ENCODE measurements at regions not wholly inside any gene's neighbourhood (a gene's known extent, or its start where the extent isn't known, plus 50 kb on each side); places are given as distances from the start of the nearest gene placed in this dataset.

- Histone ChIP-seq H3K36me3 (no peaks in the 10 kb centered on the region), H3K9me3 (no peaks in the 10 kb centered on the region), H3K27me3 (no peaks in the 10 kb centered on the region), H3K27ac (no peak overlapping the region), H3K4me1 (no peaks in the 10 kb centered on the region), H3K4me3 (no peak overlapping the region)
- in situ Hi-C loops (cut with MboI; ENCODE audit: low sequenced_read_pairs in 4 of 4): no loop called here
- TF ChIP-seq CTCF (IDR thresholded peaks at IDR 0.05 in 4 of 5, conservative IDR thresholded peaks at IDR 0.05 in 1 of 5) (no peak), POLR2A (IDR thresholded peaks at IDR 0.05) (no peak)
- intact Hi-C loops (cut with DNase I; ENCODE audit: low total_unique reads): no loop called here
- DNase-seq (no peak), ATAC-seq (no peak)
Measured at GRCh38 chr7:46654546-46655443, 733.7 kb upstream of the IGFBP3 start.

DNA sequence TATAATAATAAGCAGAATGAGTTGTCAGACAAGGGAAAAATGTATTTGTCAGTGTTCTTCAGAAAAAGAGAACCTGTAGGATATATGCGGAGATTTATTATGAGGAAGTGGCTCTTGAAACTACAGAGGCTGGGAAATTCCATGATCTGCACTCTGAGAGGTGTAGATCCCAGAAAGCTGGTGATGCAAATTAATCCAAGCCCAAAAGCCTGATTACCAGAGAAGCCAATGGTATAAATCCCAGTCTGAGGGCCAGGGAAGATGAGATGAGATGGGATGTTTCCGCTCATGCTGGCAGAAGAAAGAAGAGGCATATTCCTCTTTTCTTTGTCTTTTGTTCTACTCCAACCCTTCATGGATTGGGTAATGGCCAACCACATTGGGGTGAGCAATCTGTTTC, 732.8 kb upstream of the IGFBP3 start:
- TF ChIP-seq POLR2A (IDR thresholded peaks at IDR 0.05) (no peak), CTCF (IDR thresholded peaks at IDR 0.05 in 4 of 5, conservative IDR thresholded peaks at IDR 0.05 in 1 of 5) (no peak)
- H3K27me3 ChIP-seq: no peaks in the 10 kb centered on the region
- H3K36me3 ChIP-seq: no peaks in the 10 kb centered on the region
- intact Hi-C loops (cut with DNase I; ENCODE audit: low total_unique reads): no loop called here
- no peak for ATAC-seq
- H3K9me3 ChIP-seq: no peaks in the 10 kb centered on the region
- in situ Hi-C loops (cut with MboI; ENCODE audit: low sequenced_read_pairs in 4 of 4): no loop called here
- H3K4me3 ChIP-seq: no peak overlapping the region
- H3K27ac ChIP-seq: no peak overlapping the region
- DNase-seq: no peak
- no peaks in the 10 kb centered on the region for H3K4me1 ChIP-seq

DNA sequence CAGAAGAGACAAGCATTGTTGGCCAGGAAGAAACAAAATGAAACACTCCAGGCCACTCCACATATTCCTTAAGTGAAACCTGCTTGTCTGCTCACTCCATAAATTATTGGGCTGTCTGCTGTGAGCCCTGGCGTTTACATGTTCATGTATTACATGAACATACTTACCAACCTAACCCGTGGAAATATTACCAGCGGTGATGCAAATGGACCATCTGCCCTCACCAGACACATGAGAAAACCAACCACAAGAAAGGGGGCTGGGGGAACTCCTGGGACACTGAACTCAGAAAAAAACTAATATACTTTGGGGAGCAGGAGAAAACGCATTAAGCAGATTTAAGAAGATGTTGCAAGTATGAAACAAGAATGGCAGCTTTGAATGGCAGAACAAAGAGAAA, 731.2 kb upstream of the IGFBP3 start:
- ATAC-seq: no peak
- Histone ChIP-seq H3K9me3 (no peaks in the 10 kb centered on the region), H3K27ac (no peak overlapping the region), H3K27me3 (no peaks in the 10 kb centered on the region), H3K4me1 (no peaks in the 10 kb centered on the region), H3K36me3 (no peaks in the 10 kb centered on the region), H3K4me3 (no peak overlapping the region)
- TF ChIP-seq POLR2A (IDR thresholded peaks at IDR 0.05) (no peak), CTCF (IDR thresholded peaks at IDR 0.05 in 4 of 5, conservative IDR thresholded peaks at IDR 0.05 in 1 of 5) (no peak)
- in situ Hi-C loops (cut with MboI; ENCODE audit: low sequenced_read_pairs in 4 of 4) (no loop called here), intact Hi-C loops (cut with DNase I; ENCODE audit: low total_unique reads) (no loop called here)
- no peak for DNase-seq

GRCh38 chr7:46651561-46652088, 730.6 kb upstream of the IGFBP3 start:
- in situ Hi-C loops (cut with MboI; ENCODE audit: low sequenced_read_pairs in 4 of 4): no loop called here
- Histone ChIP-seq H3K9me3 (no peaks in the 10 kb centered on the region), H3K36me3 (no peaks in the 10 kb centered on the region), H3K27ac (no peak overlapping the region), H3K4me1 (no peaks in the 10 kb centered on the region), H3K4me3 (no peak overlapping the region), H3K27me3 (no peaks in the 10 kb centered on the region)
- intact Hi-C loops (cut with DNase I; ENCODE audit: low total_unique reads): no loop called here
- DNase-seq: no peak
- no peak for TF ChIP-seq CTCF (IDR thresholded peaks at IDR 0.05 in 4 of 5, conservative IDR thresholded peaks at IDR 0.05 in 1 of 5)
- TF ChIP-seq POLR2A (IDR thresholded peaks at IDR 0.05): no peak
- no peak for ATAC-seq
